WTC11 (cell line): ENCODE measurements at regions not wholly inside any gene's neighbourhood (a gene's known extent, or its start where the extent isn't known, plus 50 kb on each side); places are given as distances from the start of the nearest gene placed in this dataset.

Experiments
- AFF4 ChIP-seq: sonication (generic); formaldehyde crosslinking; IDR thresholded peaks from 2 replicates; pipeline ENCODE4 v1.8.1; 2023; ENCODE audit warnings: mild to moderate bottlenecking, missing genetic modification reagents, borderline replicate concordance
- ATF1 ChIP-seq: sonication (generic); formaldehyde crosslinking; IDR thresholded peaks from 2 replicates; pipeline ENCODE4 v1.8.1; 2023; ENCODE audit warnings: mild to moderate bottlenecking, moderate library complexity, missing genetic modification reagents
- CTCF ChIP-seq: fragments of 200-600 bp; IDR thresholded peaks from 2 replicates; pipeline ENCODE4 v1.8.0; 2022; ENCODE audit warnings: antibody characterized with exemption
- ETV6 ChIP-seq: sonication (generic); formaldehyde crosslinking; IDR thresholded peaks from 2 replicates; pipeline ENCODE4 v1.8.1; 2022; ENCODE audit warnings: mild to moderate bottlenecking, missing genetic modification reagents
- FOXP4 ChIP-seq: sonication (generic); formaldehyde crosslinking; IDR thresholded peaks from 2 replicates; pipeline ENCODE4 v1.8.0; 2022; ENCODE audit warnings: mild to moderate bottlenecking, missing genetic modification reagents
- GABPB1 ChIP-seq: sonication (generic); formaldehyde crosslinking; IDR thresholded peaks from 2 replicates; pipeline ENCODE4 v1.8.1; 2023; ENCODE audit warnings: mild to moderate bottlenecking, missing genetic modification reagents
- MLX ChIP-seq: sonication (generic); formaldehyde crosslinking; IDR thresholded peaks from 2 replicates; pipeline ENCODE4 v1.8.1; 2023; ENCODE audit warnings: mild to moderate bottlenecking, missing genetic modification reagents, moderate library complexity
- MXD4 ChIP-seq: fragments of 250-450 bp; sonication (Bioruptor Pico); IDR thresholded peaks from 2 replicates; pipeline ENCODE4 v1.8.0; 2021; ENCODE audit warnings: mild to moderate bottlenecking, moderate library complexity, borderline replicate concordance
- NFATC4 ChIP-seq: fragments of 250-450 bp; sonication (Bioruptor Pico); IDR thresholded peaks from 2 replicates; pipeline ENCODE4 v1.9.0; 2021; ENCODE audit warnings: mild to moderate bottlenecking
- NR1H2 ChIP-seq: sonication (generic); formaldehyde crosslinking; IDR thresholded peaks from 2 replicates; pipeline ENCODE4 v1.9.0; 2021; ENCODE audit warnings: mild to moderate bottlenecking, moderate library complexity, missing genetic modification reagents
- PRDM15 ChIP-seq: sonication (generic); formaldehyde crosslinking; IDR thresholded peaks from 2 replicates; pipeline ENCODE4 v1.8.0; 2022; ENCODE audit warnings: missing genetic modification reagents
- PREB ChIP-seq: sonication (generic); formaldehyde crosslinking; IDR thresholded peaks from 2 replicates; pipeline ENCODE4 v1.8.1; 2022; ENCODE audit warnings: mild to moderate bottlenecking, missing genetic modification reagents, moderate library complexity, borderline replicate concordance
- TP53 ChIP-seq: sonication (generic); formaldehyde crosslinking; IDR thresholded peaks from 2 replicates; pipeline ENCODE4 v1.8.1; 2023; ENCODE audit warnings: mild to moderate bottlenecking, missing genetic modification reagents

GRCh38 chr10:33661580-33662336 lies 327.3 kb upstream of the NRP1 start:
- TF ChIP-seq MLX (no peak), CTCF (no peak), GABPB1 (CRISPR knock-in tag) (no peak), NFATC4 (no peak), NR1H2 (no peak), ETV6 (no peak), MXD4 (CRISPR knock-in tag) (no peak), AFF4 (no peak), TP53 (CRISPR knock-in tag) (no peak), FOXP4 (CRISPR knock-in tag) (no peak), PRDM15 (CRISPR knock-in tag) (no peak), PREB (CRISPR knock-in tag) (no peak), ATF1 (CRISPR knock-in tag) (no peak)
